GM12865 (cell line): ENCODE measurements at regions not wholly inside any gene's neighbourhood (a gene's known extent, or its start where the extent isn't known, plus 50 kb on each side); places are given as distances from the start of the nearest gene placed in this dataset.

Source experiments
- DNase-seq: peaks from one replicate; pipeline ENCODE4 v3.0.0; 2010; ENCODE audit warnings: low read depth
- H3K4me3 ChIP-seq: 2 replicates; pipeline ENCODE4 v1.5.1; 2011; ENCODE audit warnings: mild to moderate bottlenecking, low read depth, low read length, control low read depth
- TF ChIP-seq, protein P1 (sequence below): IDR thresholded peaks from 2 replicates; pipeline ENCODE4 v1.5.1; 2011; ENCODE audit warnings: low read length, control low read depth, low read depth, inconsistent platforms; ENCODE audit not compliant: insufficient read depth; ENCODE audit errors: missing control alignments

DNA sequence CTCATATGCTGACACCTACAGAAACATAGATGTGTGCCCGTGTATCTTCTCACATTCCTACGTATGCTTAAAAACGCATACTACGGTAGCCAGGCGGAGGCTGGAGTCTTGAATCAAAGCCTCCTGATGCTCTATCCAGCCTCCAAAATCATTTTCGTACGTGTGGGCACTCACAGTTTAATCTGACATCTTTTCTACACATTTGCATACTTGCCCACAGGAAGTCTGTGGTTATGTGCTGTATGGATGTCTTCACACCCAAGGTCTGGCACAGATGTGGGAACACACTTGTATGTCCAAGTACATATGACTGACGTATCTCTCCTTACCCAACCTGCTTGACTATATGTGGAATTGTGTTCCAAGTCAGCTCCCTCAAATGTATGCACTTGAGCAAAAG is 561.8 kb upstream of the CADM1 start:
- TF ChIP-seq, protein P1, sequence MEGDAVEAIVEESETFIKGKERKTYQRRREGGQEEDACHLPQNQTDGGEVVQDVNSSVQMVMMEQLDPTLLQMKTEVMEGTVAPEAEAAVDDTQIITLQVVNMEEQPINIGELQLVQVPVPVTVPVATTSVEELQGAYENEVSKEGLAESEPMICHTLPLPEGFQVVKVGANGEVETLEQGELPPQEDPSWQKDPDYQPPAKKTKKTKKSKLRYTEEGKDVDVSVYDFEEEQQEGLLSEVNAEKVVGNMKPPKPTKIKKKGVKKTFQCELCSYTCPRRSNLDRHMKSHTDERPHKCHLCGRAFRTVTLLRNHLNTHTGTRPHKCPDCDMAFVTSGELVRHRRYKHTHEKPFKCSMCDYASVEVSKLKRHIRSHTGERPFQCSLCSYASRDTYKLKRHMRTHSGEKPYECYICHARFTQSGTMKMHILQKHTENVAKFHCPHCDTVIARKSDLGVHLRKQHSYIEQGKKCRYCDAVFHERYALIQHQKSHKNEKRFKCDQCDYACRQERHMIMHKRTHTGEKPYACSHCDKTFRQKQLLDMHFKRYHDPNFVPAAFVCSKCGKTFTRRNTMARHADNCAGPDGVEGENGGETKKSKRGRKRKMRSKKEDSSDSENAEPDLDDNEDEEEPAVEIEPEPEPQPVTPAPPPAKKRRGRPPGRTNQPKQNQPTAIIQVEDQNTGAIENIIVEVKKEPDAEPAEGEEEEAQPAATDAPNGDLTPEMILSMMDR = no peak
- DNase-seq = peak; percentile 61
- no peak overlapping the region for H3K4me3 ChIP-seq

DNA sequence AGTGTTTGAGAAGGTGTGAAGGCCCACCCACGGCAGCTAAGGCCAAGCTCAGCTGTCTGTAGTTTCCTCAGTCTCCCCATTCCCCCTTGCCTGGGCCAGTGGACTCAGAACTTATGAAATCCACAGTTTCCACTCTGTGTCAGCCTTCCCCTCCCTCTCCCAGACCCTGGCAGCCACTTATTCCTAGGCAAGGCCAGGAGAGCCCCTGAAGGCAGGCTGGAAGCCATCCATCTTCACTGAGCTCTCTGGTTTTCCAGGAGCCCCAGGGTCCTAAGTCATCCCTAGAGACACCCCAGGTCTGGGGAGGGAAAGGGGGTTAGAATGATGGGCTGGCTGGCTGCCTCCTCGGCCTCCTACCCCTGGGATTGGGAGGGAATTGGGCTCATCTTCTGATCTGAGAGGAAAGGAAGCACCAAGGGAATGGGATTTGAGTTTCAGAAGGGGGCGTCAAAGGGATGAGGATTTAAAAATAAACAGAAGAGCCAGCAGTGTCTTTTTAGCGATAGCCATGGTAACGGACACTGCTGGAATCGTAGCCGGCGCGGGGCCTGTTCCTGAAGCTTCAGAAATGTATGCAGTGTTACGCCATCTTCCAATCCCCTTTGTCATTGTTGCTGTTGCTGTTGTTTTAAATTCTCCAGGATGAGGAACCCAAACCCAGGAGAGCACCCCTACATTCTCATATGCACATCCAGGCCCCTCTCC is 561.1 kb upstream of the CADM1 start:
- no peak for DNase-seq

DNA sequence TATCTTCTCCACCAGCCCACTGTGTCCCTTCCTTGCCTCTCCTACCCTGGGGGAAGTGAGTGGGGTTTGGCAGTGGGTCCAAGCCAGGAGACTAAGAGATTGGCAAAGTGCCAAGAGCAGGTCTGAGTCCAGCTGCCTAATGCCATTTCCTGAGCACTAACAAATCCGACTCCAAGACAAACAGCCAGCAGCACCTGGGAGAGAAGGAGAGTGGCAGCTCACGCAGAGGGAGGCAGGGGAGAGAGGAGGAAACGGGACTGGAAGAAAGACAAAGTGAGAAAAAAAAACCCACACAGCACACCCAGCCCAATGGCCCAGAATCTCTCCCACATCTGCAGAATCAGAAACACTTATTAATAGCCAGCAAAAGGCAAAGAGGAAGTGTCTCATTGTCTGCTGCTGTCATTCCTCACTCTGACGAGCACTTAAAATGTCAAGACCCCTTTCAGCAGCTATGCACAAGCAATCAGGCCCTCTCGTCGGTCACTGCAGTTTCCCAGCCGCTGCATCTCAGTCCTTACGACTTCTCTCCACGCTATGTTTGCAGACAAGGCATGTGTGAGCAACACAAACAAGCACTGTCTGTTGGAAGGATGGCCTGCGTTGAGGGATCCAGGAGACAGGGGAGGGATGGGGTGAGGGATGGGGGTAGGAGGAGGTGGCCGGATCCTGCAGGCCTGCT is 558.4 kb upstream of the CADM1 start:
- TF ChIP-seq, protein P1 = no peak
- DNase-seq = peak; percentile 27
- H3K4me3 ChIP-seq = no peak overlapping the region

More for the DNA sequence above, 561.1 kb upstream of the CADM1 start:
- TF ChIP-seq, protein P1 = no peak
- H3K4me3 ChIP-seq = no peak overlapping the region

DNA sequence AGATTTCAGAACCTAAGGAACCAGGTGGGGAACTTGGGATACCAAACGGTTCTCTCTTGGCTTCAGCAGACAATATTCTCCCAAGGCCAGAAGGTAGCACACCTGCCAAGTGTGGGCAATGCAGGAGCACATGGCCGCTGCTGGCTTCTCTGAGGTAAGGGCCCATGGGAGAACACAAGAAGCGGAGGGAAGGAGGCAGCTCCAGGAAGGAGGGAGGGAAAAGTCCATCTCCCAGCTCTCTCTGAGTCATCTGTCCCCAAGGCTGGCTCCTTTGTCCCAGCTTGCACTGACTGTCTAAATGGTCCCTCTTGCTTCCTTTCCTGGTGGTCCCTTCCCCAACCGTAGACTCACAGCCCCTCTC is 557.9 kb upstream of the CADM1 start:
- TF ChIP-seq, protein P1 = no peak
- no peak overlapping the region for H3K4me3 ChIP-seq
- no peak for DNase-seq

DNA sequence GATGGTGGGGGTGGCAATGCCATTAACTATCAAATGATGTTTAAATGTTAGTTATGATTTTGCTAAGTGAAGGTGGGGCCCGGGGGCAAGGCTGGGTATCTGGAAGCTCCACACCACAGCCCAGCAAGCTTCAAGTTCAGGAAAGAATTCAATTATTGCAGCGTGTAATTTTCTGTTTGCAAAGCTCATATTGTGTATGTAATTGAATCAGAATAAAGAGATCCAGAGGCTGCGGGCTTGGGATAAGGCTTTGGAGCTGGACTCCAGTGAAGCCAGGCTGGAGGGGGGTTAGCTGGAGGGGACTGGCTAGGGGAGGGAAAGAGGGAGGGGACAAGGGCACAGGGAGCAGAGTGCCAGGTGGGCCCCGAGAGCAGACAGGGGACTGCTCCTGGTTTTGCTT is 557.1 kb upstream of the CADM1 start:
- TF ChIP-seq, protein P1 = no peak
- no peak for DNase-seq
- H3K4me3 ChIP-seq = no peak overlapping the region

DNA sequence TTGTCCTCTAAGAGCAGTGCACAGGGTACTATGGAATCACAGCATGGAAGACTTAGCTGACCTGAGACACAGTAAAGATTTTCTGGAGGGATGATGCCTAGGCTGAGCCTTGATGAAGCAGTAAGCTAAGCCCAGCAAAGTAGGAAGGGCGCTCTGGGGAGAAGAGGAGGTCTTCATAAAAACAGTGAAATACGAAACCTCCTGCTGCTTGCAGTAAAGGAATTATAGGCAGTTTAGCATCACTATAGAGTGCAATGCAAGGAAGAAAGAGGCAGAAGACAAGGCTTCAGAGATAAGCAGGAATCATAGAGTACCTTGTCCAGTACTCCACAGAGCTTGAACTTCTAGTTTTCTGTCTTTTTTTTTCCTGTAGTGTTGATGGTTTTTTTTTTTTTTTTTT is 555.7 kb upstream of the CADM1 start:
- TF ChIP-seq, protein P1 = no peak
- DNase-seq = no peak
- H3K4me3 ChIP-seq = no peak overlapping the region
